CD14-positive monocyte (primary cell): ENCODE measurements at regions not wholly inside any gene's neighbourhood (a gene's known extent, or its start where the extent isn't known, plus 50 kb on each side); places are given as distances from the start of the nearest gene placed in this dataset.

Source experiments
- DNase-seq, 3 donors: peaks; one replicate each; pipeline ENCODE4 v3.0.0-alpha.2; 2011 to 2022
- H2AFZ ChIP-seq: 2 replicates; pipeline ENCODE4 v1.6.0; 2012; ENCODE audit warnings: mild to moderate bottlenecking, low read depth, low read length, inconsistent platforms; ENCODE audit not compliant: insufficient read depth, poor library complexity, severe bottlenecking
- H3K27ac ChIP-seq, 2 donors: 1 replicate in 1 of 2; 2 replicates in 1 of 2; pipeline ENCODE4 v1.5.1; 2012 to 2013; ENCODE audit warnings: low read length in 2 of 2, control low read depth in 1 of 2, inconsistent platforms in 1 of 2, low read depth in 1 of 2, mild to moderate bottlenecking in 1 of 2
- H3K27me3 ChIP-seq, 2 donors: one replicate each; pipeline versions ENCODE4 v1.6.0 to v1.6.1; 2011 to 2013; ENCODE audit warnings: low read length in 2 of 2; ENCODE audit not compliant: control insufficient read depth in 2 of 2, insufficient read depth in 2 of 2
- H3K36me3 ChIP-seq, 2 donors: replicated peaks in 1 of 2; 1 replicate in 1 of 2; 2 replicates in 1 of 2; pipeline versions ENCODE4 v1.5.1 to v1.6.1; 2012 to 2013; ENCODE audit warnings: low read length in 2 of 2, control low read depth in 1 of 2, inconsistent platforms in 1 of 2, mild to moderate bottlenecking in 1 of 2; ENCODE audit not compliant: insufficient read depth in 2 of 2, control insufficient read depth in 1 of 2
- H3K4me1 ChIP-seq, 2 donors: 1 replicate in 1 of 2; 2 replicates in 1 of 2; pipeline versions ENCODE4 v1.5.1 to v1.6.1; 2012 to 2013; ENCODE audit warnings: low read length in 2 of 2, control low read depth in 1 of 2, inconsistent platforms in 1 of 2, mild to moderate bottlenecking in 1 of 2, moderate library complexity in 1 of 2; ENCODE audit not compliant: insufficient read depth in 2 of 2, control insufficient read depth in 1 of 2
- H3K4me2 ChIP-seq: replicated peaks from 2 replicates; pipeline ENCODE3; 2012; ENCODE audit warnings: low read length, moderate library complexity, mild to moderate bottlenecking; ENCODE audit not compliant: poor library complexity, severe bottlenecking; ENCODE audit errors: extremely low read depth
- H3K4me3 ChIP-seq, 3 experiments: fragments of 200-600 bp in 1 of 3; sonication (generic) in 1 of 3; replicated peaks in 1 of 3; 1 replicate in 2 of 3; 2 replicates in 1 of 3; pipeline ENCODE4 v1.5.1; 2011 to 2013; ENCODE audit warnings: low read length in 3 of 3, mild to moderate bottlenecking in 3 of 3, control low read depth in 2 of 3, low read depth in 2 of 3, inconsistent platforms in 1 of 3, moderate library complexity in 1 of 3
- H3K79me2 ChIP-seq: 2 replicates; pipeline ENCODE4 v1.6.0; 2012; ENCODE audit warnings: mild to moderate bottlenecking, control low read depth, inconsistent platforms, low read length, moderate library complexity; ENCODE audit not compliant: insufficient read depth
- H3K9ac ChIP-seq: 2 replicates; pipeline ENCODE4 v1.6.0; 2017; ENCODE audit warnings: low read length, mild to moderate bottlenecking; ENCODE audit not compliant: insufficient read depth, poor library complexity, severe bottlenecking
- H3K9me3 ChIP-seq, 2 donors: replicated peaks in 1 of 2; 1 replicate in 1 of 2; 2 replicates in 1 of 2; pipeline versions ENCODE4 v1.5.1 to v1.6.1; 2012 to 2013; ENCODE audit warnings: low read length in 2 of 2, control low read depth in 1 of 2; ENCODE audit not compliant: control insufficient read depth in 1 of 2, insufficient read depth in 1 of 2
- H4K20me1 ChIP-seq: 2 replicates; pipeline ENCODE4 v1.6.0; 2012; ENCODE audit warnings: mild to moderate bottlenecking, low read length, control low read depth, moderate library complexity; ENCODE audit not compliant: insufficient read depth
- H3K27ac Mint-ChIP-seq, 7 donors: one replicate each; pipeline ENCODE4 v1.8.0; 2020; ENCODE audit warnings: mild to moderate bottlenecking in 7 of 7, mixed read lengths in 7 of 7, moderate library complexity in 6 of 7, inconsistent platforms in 2 of 7
- H3K27me3 Mint-ChIP-seq, 3 donors: one replicate each; pipeline ENCODE4 v1.8.0; 2021 to 2022; ENCODE audit warnings: low read depth in 3 of 3, mild to moderate bottlenecking in 3 of 3, mixed read lengths in 3 of 3, moderate library complexity in 3 of 3, inconsistent platforms in 1 of 3
- H3K36me3 Mint-ChIP-seq, 2 donors: one replicate each; pipeline ENCODE4 v1.8.0; 2020; ENCODE audit warnings: mixed read lengths in 2 of 2, inconsistent platforms in 1 of 2, mild to moderate bottlenecking in 1 of 2
- H3K4me1 Mint-ChIP-seq: one replicate; pipeline ENCODE4 v1.8.0; 2020; ENCODE audit warnings: mild to moderate bottlenecking, mixed read lengths
- H3K4me3 Mint-ChIP-seq, 2 donors: one replicate each; pipeline ENCODE4 v1.8.0; 2020; ENCODE audit warnings: mild to moderate bottlenecking in 2 of 2, mixed read lengths in 2 of 2, moderate library complexity in 1 of 2
- H3K9me3 Mint-ChIP-seq, 7 donors: one replicate each; pipeline ENCODE4 v1.8.0; 2020 to 2022; ENCODE audit warnings: mixed read lengths in 7 of 7, mild to moderate bottlenecking in 6 of 7, moderate library complexity in 6 of 7, inconsistent platforms in 2 of 7
- CTCF ChIP-seq: fragments of 200-600 bp; IDR thresholded peaks from one replicate; pipeline ENCODE4 v1.8.0; 2022; ENCODE audit warnings: antibody characterized with exemption, mild to moderate bottlenecking
- WGBS: methylation state at CpG from one replicate; pipeline ENCODE4 v1.1.5; 2013; ENCODE audit warnings: missing lambda C conversion rate; ENCODE audit not compliant: insufficient coverage; 5-methylcytosine and 5-hydroxymethylcytosine counted together
- intact Hi-C, 2 donors: fragments of 100-400 bp; cut with micrococcal nuclease; formaldehyde crosslinking; loops; one replicate each; pipeline versions ENCODE4 v1.15.0 to v1.15.1; 2023

DNA sequence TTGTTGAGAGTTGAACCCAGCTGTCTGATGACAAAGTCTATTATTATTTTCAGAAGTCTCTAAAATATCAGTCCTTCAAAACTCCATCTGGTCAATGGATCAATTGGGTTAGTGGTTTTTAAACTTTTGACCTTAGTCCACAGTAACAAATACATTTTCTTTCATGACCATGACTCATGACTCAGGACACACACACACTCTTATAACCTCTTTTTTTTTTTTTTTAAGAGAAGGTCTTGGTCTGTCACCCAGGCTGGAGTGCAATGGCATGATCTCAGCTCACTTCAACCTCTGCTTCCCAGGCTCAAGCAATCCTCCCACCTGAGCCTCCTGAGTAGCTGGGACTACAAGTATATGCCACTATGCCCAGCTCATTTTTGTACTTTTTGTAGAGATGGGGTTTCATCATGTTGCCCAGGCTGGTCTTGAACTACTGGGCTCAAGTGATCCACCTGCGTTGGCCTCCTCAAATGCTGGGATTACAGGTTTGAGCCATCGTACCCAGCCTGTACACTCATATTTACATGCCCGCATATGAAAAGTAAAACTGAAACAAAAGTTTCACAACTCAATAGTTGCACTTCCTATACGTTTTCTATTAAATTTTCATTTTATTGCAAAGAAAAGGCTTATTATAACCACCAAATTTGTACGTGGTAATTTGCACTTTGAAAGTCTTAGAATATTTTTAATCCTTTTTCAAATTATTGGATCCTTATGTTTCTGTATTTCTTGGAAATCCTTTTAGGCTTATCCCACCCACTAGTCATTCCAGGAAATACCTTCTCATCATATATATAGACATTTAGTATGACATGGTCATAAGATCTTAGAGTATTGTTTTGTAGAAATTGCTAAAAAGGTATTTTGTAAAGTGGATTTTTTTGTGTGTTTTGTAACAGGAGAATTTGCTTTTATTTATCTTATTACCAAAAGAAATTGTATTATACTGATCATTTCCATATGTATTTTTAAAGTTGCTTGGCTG, 199.0 kb downstream of the LPIN1 start:
- Histone ChIP-seq H4K20me1 (no peaks in the 10 kb centered on the region), H3K27me3 (no peaks in the 10 kb centered on the region), H3K9me3 (no peaks in the 10 kb centered on the region), H3K27ac (peak overlapping the region; percentile 48 to 86), H3K79me2 (no peaks in the 10 kb centered on the region), H3K36me3 (no peaks in the 10 kb centered on the region), H3K4me1 (peaks cover 29 to 37% of the 10 kb centered on the region in 2 donors), H3K4me2 (peak overlapping the region; percentile 69), H3K9ac (peak overlapping the region; percentile 37), H2AFZ (no peak overlapping the region), H3K4me3 (peak overlapping the region in 2 of 3 experiments; percentile 16 to 58)
- DNase-seq, result peak; percentile 33 to 66 (median 61)
- Mint-ChIP-seq H3K9me3 (peaks cover 0 to 5% (median 0%) of the 10 kb centered on the region in 7 donors), H3K27me3 (peaks cover 0 to 2% (median 0%) of the 10 kb centered on the region in 3 donors), H3K4me3 (peak overlapping the region; percentile 60 to 81), H3K4me1 (peaks cover 56% of the 10 kb centered on the region), H3K36me3 (peaks cover 0 to 4% of the 10 kb centered on the region in 2 donors), H3K27ac (peak overlapping the region; percentile 95 to 98 (median 97))
- intact Hi-C loops, result loop anchor here in 1 of 2 donors (5.0 to 10.0 kb wide), 2 partner anchors 43 to 201 kb away; partner anchors contain the start of gene LPIN1
- TF ChIP-seq CTCF, result no peak
- no CpG with 5 or more reads among the region's 5 CpGs for WGBS

GRCh38 chr2:11947956-11948355, 201.5 kb downstream of the LPIN1 start:
- Histone ChIP-seq H3K4me3 (no peak overlapping the region), H3K4me1 (peaks cover 30 to 39% of the 10 kb centered on the region in 2 donors), H3K9ac (no peak overlapping the region), H3K9me3 (no peaks in the 10 kb centered on the region), H3K79me2 (no peaks in the 10 kb centered on the region), H4K20me1 (no peaks in the 10 kb centered on the region), H3K4me2 (no peak overlapping the region), H3K36me3 (no peaks in the 10 kb centered on the region), H2AFZ (no peak overlapping the region), H3K27ac (no peak overlapping the region), H3K27me3 (no peaks in the 10 kb centered on the region)
- Mint-ChIP-seq H3K36me3 (no peaks in the 10 kb centered on the region), H3K4me3 (peak overlapping the region in 1 of 2 donors; percentile 49), H3K27ac (peak overlapping the region in 3 of 7 donors; percentile 51 to 78 (median 70)), H3K9me3 (peaks cover 0 to 3% (median 0%) of the 10 kb centered on the region in 7 donors), H3K4me1 (peaks cover 58% of the 10 kb centered on the region), H3K27me3 (peaks cover 0 to 2% (median 0%) of the 10 kb centered on the region in 3 donors)
- no peak for TF ChIP-seq CTCF
- no CpG with 5 or more reads among the region's 4 CpGs for WGBS
- intact Hi-C loops, result loop anchor here in 1 of 2 donors (5.0 to 10.0 kb wide), 2 partner anchors 46 to 203 kb away; partner anchors contain the start of gene LPIN1
- DNase-seq, result peak in 1 of 3 donors; percentile 11
